Adrenal gland (tissue), 9 donors: ENCODE measurements at regions not wholly inside any gene's neighbourhood (a gene's known extent, or its start where the extent isn't known, plus 50 kb on each side); places are given as distances from the start of the nearest gene placed in this dataset.

Source experiments
- DNase-seq, 7 donors: peaks; one replicate each; pipeline ENCODE4 v3.0.0-alpha.2; 2019 to 2020
- H3K27ac ChIP-seq, 5 donors: fragments of 200-600 bp; sonication (generic) in 4 of 5; 1 replicate in 3 of 5; 2 replicates in 2 of 5; pipeline versions ENCODE4 v1.5.1 to v1.8.0; 2016 to 2020; ENCODE audit warnings: mild to moderate bottlenecking in 1 of 5
- H3K27me3 ChIP-seq: fragments of 200-600 bp; 2 replicates; pipeline ENCODE4 v1.8.0; 2021
- H3K36me3 ChIP-seq, 2 donors: fragments of 200-600 bp; replicated peaks in 1 of 2; 1 replicate in 1 of 2; 2 replicates in 1 of 2; pipeline versions ENCODE4 v1.5.1 to v1.8.0; 2018 to 2022
- H3K4me1 ChIP-seq, 2 donors: fragments of 200-600 bp; replicated peaks in 1 of 2; 1 replicate in 1 of 2; 2 replicates in 1 of 2; pipeline versions ENCODE4 v1.5.1 to v1.8.0; 2018 to 2021
- H3K4me3 ChIP-seq, 4 donors: fragments of 200-600 bp; sonication (generic) in 3 of 4; one replicate each; pipeline ENCODE4 v1.5.1; 2016 to 2018
- H3K9me3 ChIP-seq, 3 donors: fragments of 200-600 bp; sonication (generic) in 1 of 3; replicated peaks in 1 of 3; 1 replicate in 2 of 3; 2 replicates in 1 of 3; pipeline versions ENCODE4 v1.5.1 to v1.8.0; 2016 to 2021
- POLR2A ChIP-seq, 2 donors: fragments of 450-650 bp; IDR thresholded peaks; one replicate each; pipeline ENCODE4 v1.6.1; 2017; ENCODE audit warnings: antibody characterized with exemption in 2 of 2, mild to moderate bottlenecking in 2 of 2, moderate library complexity in 1 of 2
- WGBS, 4 donors: extraction: QIAGEN DNeasy Blood & Tissue Kit in 2 of 4; methylation state at CpG; one replicate each; pipeline versions ENCODE4 v1.1.5 to v1.1.7; 2013 to 2017; 5-methylcytosine and 5-hydroxymethylcytosine counted together
- intact Hi-C, 2 donors: fragments of 100-400 bp; cut with DNase I; formaldehyde crosslinking; loops; one replicate each; pipeline versions ENCODE4 v1.14.1 to v1.15.0; 2022 to 2023
- TF ChIP-seq, protein P1 (sequence below), 6 experiments: fragments of 450-650 bp in 4 of 6; fragments of 200-600 bp in 2 of 6; sonication (generic) in 1 of 6; IDR thresholded peaks; 1 replicate in 5 of 6; 2 replicates in 1 of 6; pipeline versions ENCODE4 v1.5.1 to v1.8.0; 2016 to 2021; ENCODE audit warnings: antibody characterized with exemption in 6 of 6, mild to moderate bottlenecking in 2 of 6, moderate library complexity in 1 of 6
- donor health status: healthy with polysubstance abuse.
- donor health status: Bipolar disorder and iron deficiency.
- donor health status: DM: yes; HTN: yes; CAD: no.
- donor health status: DM: no; HTN: no; CAD: no.
- donor health status: DM: no; HTN: no; CAD: no.

GRCh38 chr16:86704516-86704915 is 126.2 kb downstream of the FOXL1 start:
- Histone ChIP-seq H3K36me3 (no peaks in the 10 kb centered on the region), H3K4me1 (no peaks in the 10 kb centered on the region), H3K4me3 (no peak overlapping the region), H3K27ac (no peak overlapping the region), H3K27me3 (no peaks in the 10 kb centered on the region), H3K9me3 (no peaks in the 10 kb centered on the region)
- intact Hi-C loops: no loop called here
- WGBS, 4 donors: 73 to 81% (median 78%) methylated on average over 8 of the region's 8 CpGs
- DNase-seq: no peak
- TF ChIP-seq POLR2A (IDR thresholded peaks at IDR 0.05): no peak
- TF ChIP-seq, protein P1, sequence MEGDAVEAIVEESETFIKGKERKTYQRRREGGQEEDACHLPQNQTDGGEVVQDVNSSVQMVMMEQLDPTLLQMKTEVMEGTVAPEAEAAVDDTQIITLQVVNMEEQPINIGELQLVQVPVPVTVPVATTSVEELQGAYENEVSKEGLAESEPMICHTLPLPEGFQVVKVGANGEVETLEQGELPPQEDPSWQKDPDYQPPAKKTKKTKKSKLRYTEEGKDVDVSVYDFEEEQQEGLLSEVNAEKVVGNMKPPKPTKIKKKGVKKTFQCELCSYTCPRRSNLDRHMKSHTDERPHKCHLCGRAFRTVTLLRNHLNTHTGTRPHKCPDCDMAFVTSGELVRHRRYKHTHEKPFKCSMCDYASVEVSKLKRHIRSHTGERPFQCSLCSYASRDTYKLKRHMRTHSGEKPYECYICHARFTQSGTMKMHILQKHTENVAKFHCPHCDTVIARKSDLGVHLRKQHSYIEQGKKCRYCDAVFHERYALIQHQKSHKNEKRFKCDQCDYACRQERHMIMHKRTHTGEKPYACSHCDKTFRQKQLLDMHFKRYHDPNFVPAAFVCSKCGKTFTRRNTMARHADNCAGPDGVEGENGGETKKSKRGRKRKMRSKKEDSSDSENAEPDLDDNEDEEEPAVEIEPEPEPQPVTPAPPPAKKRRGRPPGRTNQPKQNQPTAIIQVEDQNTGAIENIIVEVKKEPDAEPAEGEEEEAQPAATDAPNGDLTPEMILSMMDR (IDR thresholded peaks at IDR 0.05): no peak

- 88 to 94% (median 91%) methylated on average over 4 to 7 of the region's 7 CpGs for WGBS, 4 donors
- intact Hi-C loops: no loop called here
- TF ChIP-seq, protein P1 (IDR thresholded peaks at IDR 0.05): no peak
- TF ChIP-seq POLR2A (IDR thresholded peaks at IDR 0.05): no peak
- no peaks in the 10 kb centered on the region for H3K27me3 ChIP-seq
- H3K4me1 ChIP-seq: no peaks in the 10 kb centered on the region
- DNase-seq: no peak
- H3K4me3 ChIP-seq: no peak overlapping the region
- H3K27ac ChIP-seq: no peak overlapping the region
- no peaks in the 10 kb centered on the region for H3K9me3 ChIP-seq
- no peaks in the 10 kb centered on the region for H3K36me3 ChIP-seq
These were observed 128.4 kb downstream of the FOXL1 start for GRCh38 chr16:86706726-86707125.

- Histone ChIP-seq H3K27me3 (no peaks in the 10 kb centered on the region), H3K36me3 (no peaks in the 10 kb centered on the region), H3K4me1 (no peaks in the 10 kb centered on the region), H3K4me3 (no peak overlapping the region), H3K27ac (no peak overlapping the region), H3K9me3 (no peaks in the 10 kb centered on the region)
- TF ChIP-seq, protein P1 (IDR thresholded peaks at IDR 0.05): no peak
- TF ChIP-seq POLR2A (IDR thresholded peaks at IDR 0.05): no peak
- no peak for DNase-seq
- intact Hi-C loops: no loop called here
- WGBS, 4 donors: 84 to 90% (median 89%) methylated on average over 11 to 18 of the region's 18 CpGs
These were observed 128.8 kb downstream of the FOXL1 start for GRCh38 chr16:86707171-86707570.

DNA sequence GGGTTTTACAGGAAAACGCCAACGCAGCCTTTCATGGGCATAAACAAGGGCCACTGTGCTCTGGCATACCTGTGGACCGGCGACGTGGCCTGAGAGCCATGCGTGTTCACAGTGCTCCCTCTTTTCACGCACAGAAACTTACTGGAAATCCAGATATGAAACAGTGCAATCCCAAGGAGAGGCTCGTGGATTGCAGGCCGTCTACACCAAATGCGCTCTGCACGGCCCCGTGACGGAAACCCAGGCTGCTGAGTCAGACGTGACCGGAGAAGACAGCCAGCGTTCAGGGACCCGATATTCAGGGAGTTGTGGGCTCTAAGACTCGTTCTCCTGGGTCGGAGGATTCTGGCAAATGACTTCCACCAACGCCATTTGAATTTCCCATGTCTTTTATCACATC is 129.2 kb downstream of the FOXL1 start:
- DNase-seq: no peak
- H3K9me3 ChIP-seq: no peaks in the 10 kb centered on the region

More for the DNA sequence above, 129.2 kb downstream of the FOXL1 start:
- Histone ChIP-seq H3K36me3 (no peaks in the 10 kb centered on the region), H3K27ac (no peak overlapping the region), H3K27me3 (no peaks in the 10 kb centered on the region), H3K4me3 (no peak overlapping the region), H3K4me1 (no peaks in the 10 kb centered on the region)
- TF ChIP-seq, protein P1 (IDR thresholded peaks at IDR 0.05): no peak
- TF ChIP-seq POLR2A (IDR thresholded peaks at IDR 0.05): no peak
- intact Hi-C loops: no loop called here
- 83 to 88% (median 85%) methylated on average over 20 of the region's 20 CpGs for WGBS, 4 donors
